HL-60 (cell line): ENCODE measurements at regions not wholly inside any gene's neighbourhood (a gene's known extent, or its start where the extent isn't known, plus 50 kb on each side); places are given as distances from the start of the nearest gene placed in this dataset.

ENCODE experiments used
- DNase-seq, 2 experiments: peaks; one replicate each; pipeline ENCODE4 v3.0.0-alpha.2; 2010 to 2020; ENCODE audit warnings: low read depth in 1 of 2, low spot score in 1 of 2
- H3K27ac ChIP-seq: fragments of 250-450 bp; sonication (Bioruptor Pico); replicated peaks from 2 replicates; pipeline ENCODE4 v1.5.1; 2020; ENCODE audit warnings: mild to moderate bottlenecking, moderate library complexity
- H3K27me3 ChIP-seq: fragments of 250-450 bp; sonication (Bioruptor Pico); 2 replicates; pipeline ENCODE4 v1.5.1; 2021; ENCODE audit warnings: mild to moderate bottlenecking, moderate library complexity; ENCODE audit not compliant: insufficient read depth, poor library complexity, severe bottlenecking
- H3K4me3 ChIP-seq: replicated peaks from 2 replicates; pipeline ENCODE4 v1.5.1; 2011; ENCODE audit warnings: mild to moderate bottlenecking, control low read depth, low read length; ENCODE audit not compliant: insufficient read depth
- GABPA ChIP-seq: IDR thresholded peaks from 2 replicates; pipeline ENCODE4 v1.6.1; 2012; ENCODE audit warnings: low read depth
- POLR2AphosphoS5 ChIP-seq: IDR thresholded peaks from 2 replicates; pipeline ENCODE4 v1.6.1; 2012; ENCODE audit warnings: low read depth
- REST ChIP-seq: IDR thresholded peaks from 2 replicates; pipeline ENCODE4 v1.6.1; 2012; ENCODE audit warnings: low read depth; ENCODE audit not compliant: insufficient replicate concordance
- SPI1 ChIP-seq: IDR thresholded peaks from 2 replicates; pipeline ENCODE4 v1.6.1; 2012; ENCODE audit warnings: low read depth, mild to moderate bottlenecking, borderline replicate concordance
- TF ChIP-seq, protein P1 (sequence below): IDR thresholded peaks from one replicate; pipeline ENCODE4 v1.5.1; 2011; ENCODE audit warnings: low read length, control low read depth, inconsistent platforms; ENCODE audit not compliant: insufficient read depth

DNA sequence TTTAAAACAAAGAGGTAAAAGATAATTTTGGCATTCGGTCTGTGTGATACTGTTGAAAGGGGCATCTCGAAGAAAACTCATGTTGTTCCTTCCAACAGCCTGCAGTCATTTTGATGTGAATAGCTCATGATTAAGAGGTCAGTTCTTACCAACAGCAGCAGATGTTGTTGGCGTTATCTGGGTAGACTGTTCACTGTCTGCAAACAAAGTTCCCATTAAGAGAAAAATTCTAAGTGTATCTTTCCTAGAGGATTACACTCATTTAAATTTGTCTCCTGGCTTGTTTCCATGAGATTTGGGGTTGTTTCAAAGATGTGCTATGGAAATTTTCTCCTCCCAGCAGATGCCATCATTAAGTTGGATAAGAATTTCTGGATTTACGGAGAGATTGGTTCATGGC is 138.2 kb upstream of the RORB start:
- H3K4me3 ChIP-seq = no peak overlapping the region
- H3K27ac ChIP-seq = no peak overlapping the region
- DNase-seq = no peak

GRCh38 chr9:74361508-74361907 is 135.6 kb upstream of the RORB start:
- Histone ChIP-seq H3K4me3 (no peak overlapping the region), H3K27ac (no peak overlapping the region), H3K27me3 (no peaks in the 10 kb centered on the region)
- TF ChIP-seq POLR2AphosphoS5 (no peak), SPI1 (no peak), REST (no peak), GABPA (no peak)
- TF ChIP-seq, protein P1, sequence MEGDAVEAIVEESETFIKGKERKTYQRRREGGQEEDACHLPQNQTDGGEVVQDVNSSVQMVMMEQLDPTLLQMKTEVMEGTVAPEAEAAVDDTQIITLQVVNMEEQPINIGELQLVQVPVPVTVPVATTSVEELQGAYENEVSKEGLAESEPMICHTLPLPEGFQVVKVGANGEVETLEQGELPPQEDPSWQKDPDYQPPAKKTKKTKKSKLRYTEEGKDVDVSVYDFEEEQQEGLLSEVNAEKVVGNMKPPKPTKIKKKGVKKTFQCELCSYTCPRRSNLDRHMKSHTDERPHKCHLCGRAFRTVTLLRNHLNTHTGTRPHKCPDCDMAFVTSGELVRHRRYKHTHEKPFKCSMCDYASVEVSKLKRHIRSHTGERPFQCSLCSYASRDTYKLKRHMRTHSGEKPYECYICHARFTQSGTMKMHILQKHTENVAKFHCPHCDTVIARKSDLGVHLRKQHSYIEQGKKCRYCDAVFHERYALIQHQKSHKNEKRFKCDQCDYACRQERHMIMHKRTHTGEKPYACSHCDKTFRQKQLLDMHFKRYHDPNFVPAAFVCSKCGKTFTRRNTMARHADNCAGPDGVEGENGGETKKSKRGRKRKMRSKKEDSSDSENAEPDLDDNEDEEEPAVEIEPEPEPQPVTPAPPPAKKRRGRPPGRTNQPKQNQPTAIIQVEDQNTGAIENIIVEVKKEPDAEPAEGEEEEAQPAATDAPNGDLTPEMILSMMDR = no peak
- no peak for DNase-seq

More for the DNA sequence above, 138.2 kb upstream of the RORB start:
- TF ChIP-seq SPI1 (no peak), GABPA (no peak), REST (no peak), POLR2AphosphoS5 (no peak)
- TF ChIP-seq, protein P1 = no peak
- no peaks in the 10 kb centered on the region for H3K27me3 ChIP-seq

DNA sequence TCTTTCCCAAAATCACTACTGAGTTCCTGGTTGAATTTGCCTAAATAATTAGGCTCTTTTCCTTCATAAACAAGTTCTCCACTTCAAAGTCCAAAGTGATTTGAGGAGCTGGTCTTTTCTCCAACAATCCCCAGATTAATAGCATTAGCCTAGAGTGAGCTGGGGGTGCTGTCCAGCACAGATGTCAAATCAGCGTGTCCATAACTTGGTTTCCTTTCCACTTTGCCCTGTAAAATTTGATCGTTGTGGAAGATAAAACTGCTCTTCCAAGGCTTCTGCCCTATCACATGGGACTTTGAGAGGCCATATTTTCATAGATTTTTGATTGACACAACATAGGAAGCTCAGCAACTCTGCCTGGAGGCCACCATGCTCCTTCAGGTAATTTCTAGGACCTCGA is 134.7 kb upstream of the RORB start:
- H3K27ac ChIP-seq = no peak overlapping the region
- TF ChIP-seq POLR2AphosphoS5 (no peak), SPI1 (no peak), REST (peak; percentile 23), GABPA (no peak)
- TF ChIP-seq, protein P1 = no peak
- H3K27me3 ChIP-seq = no peaks in the 10 kb centered on the region
- no peak for DNase-seq
- H3K4me3 ChIP-seq = no peak overlapping the region
